NCI-H345 (cell line): ENCODE measurements at regions not wholly inside any gene's neighbourhood (a gene's known extent, or its start where the extent isn't known, plus 50 kb on each side); places are given as distances from the start of the nearest gene placed in this dataset.
"Not testable (repeated sequence)": the region's sequence is repeated elsewhere in the genome, so short reads cannot be mapped to it uniquely, and the experiment has no call there.

Experiments
- DNase-seq: peaks from one replicate; lab custom pipeline; 2025; lab: John Stamatoyannopoulos, UW

GRCh38 chrX:102784550-102784949 is 64.0 kb downstream of the GPRASP3 start:
- no peak for DNase-seq

DNA sequence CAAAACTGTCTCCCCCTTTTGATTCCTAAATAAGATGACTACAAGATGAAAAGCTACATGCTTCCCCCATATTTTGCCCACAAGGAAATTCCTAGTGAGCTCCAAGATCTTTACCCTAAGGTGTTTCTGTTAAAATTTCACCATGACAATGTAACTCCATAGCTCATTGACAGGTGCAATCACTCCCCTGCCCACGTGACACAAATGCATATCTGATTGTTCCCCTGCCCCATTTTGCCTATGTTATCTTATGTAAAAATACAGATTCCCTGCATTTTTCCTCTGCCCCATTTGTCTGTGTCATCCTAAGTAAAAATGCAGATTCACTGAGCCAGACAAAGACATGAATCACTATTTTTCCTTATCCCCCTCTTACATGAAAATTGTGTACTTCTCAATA is 66.7 kb downstream of the GPRASP3 start:
- no peak for DNase-seq

DNA sequence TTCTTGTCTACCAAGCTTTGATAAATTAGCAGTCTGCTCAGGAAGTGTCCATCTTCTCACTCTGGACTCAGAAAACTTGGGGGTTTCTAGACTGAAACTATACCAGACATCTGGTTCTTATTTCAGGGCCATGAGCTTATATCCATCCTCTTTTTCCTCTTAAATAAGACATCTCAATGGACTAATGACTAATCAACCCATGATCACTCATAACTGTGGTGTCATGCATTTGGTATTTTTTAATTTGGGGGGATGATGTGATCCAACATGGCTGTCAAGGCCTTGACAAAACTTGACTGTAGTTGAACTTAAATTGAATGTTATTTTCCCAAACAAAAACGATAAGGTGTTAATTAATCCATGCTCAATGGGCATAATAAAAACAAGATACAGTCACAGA is 87.8 kb downstream of the GPRASP3 start:
- DNase-seq: no peak

- not testable (repeated sequence) for DNase-seq
Measured at GRCh38 chrX:102818269-102818668, 97.7 kb downstream of the GPRASP3 start.

DNA sequence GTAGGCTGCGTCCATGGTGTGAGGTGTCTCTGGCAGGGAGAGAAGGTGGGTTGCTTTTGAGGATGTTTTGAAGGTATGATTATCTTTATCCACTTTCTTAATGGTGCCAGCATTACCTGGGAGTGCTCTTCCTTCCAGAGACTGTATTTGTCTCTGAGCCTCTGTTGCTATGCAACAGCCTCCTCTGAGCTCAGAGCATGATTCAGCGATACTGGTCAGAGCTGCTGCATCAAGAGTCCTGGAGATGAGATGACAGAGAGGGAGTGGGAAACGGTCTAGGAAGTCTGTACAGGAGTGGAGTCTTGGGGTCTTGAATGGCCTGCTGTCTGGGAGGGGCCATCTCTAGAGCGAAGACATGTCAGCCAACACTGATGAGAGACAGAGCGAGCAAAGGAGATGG is 104.4 kb upstream of the RAB40AL start:
- DNase-seq: no peak

DNA sequence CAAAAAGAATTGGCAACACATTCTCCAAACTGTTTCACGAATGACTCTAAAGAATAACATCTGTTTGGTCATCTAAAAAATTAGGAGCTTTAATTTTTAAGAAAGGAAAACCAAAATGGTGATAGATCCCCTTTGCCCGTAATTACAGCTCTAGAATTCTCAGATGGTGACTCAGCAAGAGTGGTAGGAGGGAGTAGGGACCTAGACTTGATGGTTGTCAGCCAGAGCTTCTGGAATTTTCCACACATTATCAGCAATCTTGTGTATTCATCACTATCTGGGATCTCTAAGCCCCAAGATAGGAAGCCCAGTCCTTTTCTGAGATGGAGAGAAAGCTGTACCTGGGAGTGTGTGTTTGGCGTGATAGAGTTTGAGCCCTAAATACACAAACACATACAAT is 103.9 kb upstream of the RAB40AL start:
- no peak for DNase-seq

GRCh38 chrX:102835504-102836146 is 101.4 kb upstream of the RAB40AL start:
- peak; percentile 1 for DNase-seq

DNA sequence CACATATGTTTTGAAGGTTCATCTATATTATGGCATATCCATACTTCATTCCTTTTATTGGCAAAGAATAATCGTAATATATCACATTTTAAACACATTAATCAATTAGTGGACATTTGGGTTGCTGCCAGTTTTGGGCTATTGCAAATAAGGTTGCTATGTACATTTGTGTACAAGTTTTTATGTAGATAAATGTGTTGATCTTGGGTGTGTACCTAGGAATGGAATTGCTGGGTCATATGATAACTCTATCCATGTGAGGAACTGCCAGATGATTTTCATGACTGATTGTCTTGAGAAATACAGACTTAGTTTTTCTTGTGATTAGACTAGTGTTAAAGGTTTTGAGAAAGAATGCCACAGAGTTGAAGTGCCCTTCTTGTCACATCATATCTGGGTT is 99.2 kb upstream of the RAB40AL start:
- no peak for DNase-seq

GRCh38 chrX:102840871-102841705 is 96.0 kb upstream of the RAB40AL start:
- no peak for DNase-seq

- DNase-seq: no peak
Measured at GRCh38 chrX:102841706-102842003, 95.4 kb upstream of the RAB40AL start.

- DNase-seq: no peak
Measured at GRCh38 chrX:102845020-102845419, 92.1 kb upstream of the RAB40AL start.

DNA sequence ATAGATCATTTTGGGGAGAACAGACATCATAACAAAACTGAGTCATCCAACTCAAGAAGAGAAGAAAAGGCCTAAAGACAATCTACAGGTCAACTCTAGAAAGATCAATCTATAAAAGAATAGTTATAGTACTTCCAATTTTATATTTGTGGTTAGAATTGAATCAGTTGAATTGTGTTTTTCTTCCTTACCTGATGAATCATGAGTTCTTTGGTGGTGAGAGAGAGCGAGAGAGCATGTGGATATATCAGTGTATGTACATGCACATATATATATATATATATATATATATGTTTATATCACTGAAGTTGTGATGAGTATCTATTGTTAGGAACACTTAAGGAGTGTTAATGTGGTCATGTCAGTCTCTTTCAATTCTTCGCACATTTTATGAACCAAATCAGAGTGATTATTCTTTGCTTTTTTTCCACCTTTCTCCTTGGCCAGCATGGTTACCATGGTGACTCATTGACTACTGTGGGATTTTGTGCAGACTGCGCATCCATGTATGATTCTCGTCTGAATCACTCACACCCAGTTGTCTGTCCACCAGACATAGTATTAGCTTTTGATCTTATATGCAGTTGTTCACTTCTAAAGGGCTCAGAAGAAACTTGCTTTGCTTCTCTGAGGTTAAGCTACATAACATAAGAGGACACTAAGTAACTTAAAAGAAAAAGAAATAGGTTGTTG is 90.4 kb upstream of the RAB40AL start:
- DNase-seq: no peak

- no peak for DNase-seq
Measured at GRCh38 chrX:102847362-102847761, 89.7 kb upstream of the RAB40AL start.

GRCh38 chrX:102849396-102849795 is 87.7 kb upstream of the RAB40AL start:
- DNase-seq: no peak

GRCh38 chrX:102858826-102859549 is 78.1 kb upstream of the RAB40AL start:
- DNase-seq: peak; percentile 1

DNA sequence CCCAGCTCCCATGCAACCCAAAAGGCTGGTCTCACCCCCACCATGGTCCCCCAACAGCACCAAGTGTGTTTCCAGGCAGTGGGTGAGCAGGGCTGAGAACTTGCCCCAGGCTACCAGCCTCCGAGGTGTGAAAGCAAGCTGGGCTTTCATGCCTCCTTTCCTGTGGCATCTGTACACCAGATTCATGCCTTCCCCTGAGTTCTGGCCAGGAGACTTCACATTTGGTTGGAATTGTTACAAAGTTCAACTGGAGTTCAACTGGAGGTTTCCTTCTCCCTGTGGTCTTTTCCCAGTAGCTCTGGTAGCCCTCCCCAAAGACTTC is 77.6 kb upstream of the RAB40AL start:
- DNase-seq: no peak

- DNase-seq: no peak
Measured at GRCh38 chrX:102860235-102860634, 76.8 kb upstream of the RAB40AL start.

GRCh38 chrX:102863735-102864134 is 73.3 kb upstream of the RAB40AL start:
- DNase-seq: peak; percentile 65

- DNase-seq: no peak
Measured at GRCh38 chrX:102866981-102867656, 70.0 kb upstream of the RAB40AL start.

- DNase-seq: no peak
Measured at GRCh38 chrX:102883491-102883890, 53.6 kb upstream of the RAB40AL start.
